ENCODE measurements at regions not wholly inside any gene's neighbourhood (a gene's known extent, or its start where the extent isn't known, plus 50 kb on each side); places are given as distances from the start of the nearest gene placed in this dataset.
"Not testable (repeated sequence)": the region's sequence is repeated elsewhere in the genome, so short reads cannot be mapped to it uniquely, and the experiment has no call there.

DNA sequence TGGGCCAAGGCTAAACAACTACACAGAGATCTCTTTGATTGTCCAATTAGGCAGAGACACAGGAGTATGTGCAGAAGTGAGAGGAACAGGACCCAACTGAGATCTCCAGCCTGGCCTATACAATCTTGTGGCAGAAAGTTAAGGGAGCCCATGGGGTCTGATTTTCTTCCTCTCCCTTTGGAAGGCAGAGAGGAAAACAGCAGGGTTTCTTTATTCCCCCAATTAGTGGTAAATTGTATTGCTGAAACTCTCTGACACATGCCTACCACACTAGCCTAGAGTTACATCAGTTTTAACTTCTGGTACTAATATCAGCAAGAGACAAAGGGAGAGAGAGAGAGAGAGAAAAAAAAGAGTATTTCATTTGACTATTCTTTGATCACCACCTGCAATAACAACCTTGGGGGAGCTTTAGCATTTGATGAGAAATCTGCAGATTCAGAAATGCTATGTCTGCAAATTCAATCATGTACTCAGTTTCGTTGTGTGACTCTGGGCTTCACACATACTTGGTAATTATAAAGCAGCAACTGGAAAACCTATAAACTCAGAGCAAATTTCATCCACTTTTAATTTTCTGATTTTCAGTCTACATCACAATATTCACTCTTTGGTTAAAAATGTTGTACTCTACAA is 260.3 kb upstream of the SPTLC3 start:
- no peak overlapping the region for H2AFZ ChIP-seq (ENCODE audit: low read length)
- no peak for DNase-seq
- H3K4me3 ChIP-seq (ENCODE audit: low read length), result no peak overlapping the region
- H3K4me1 ChIP-seq (ENCODE audit: low read length), result no peaks in the 10 kb centered on the region
- no peaks in the 10 kb centered on the region for H3K79me2 ChIP-seq (ENCODE audit: low read length)
- H3K9ac ChIP-seq (ENCODE audit: low read length), result no peak overlapping the region
- no peaks in the 10 kb centered on the region for H3K27me3 ChIP-seq (ENCODE audit: low read length)
- H3K9me3 ChIP-seq (ENCODE audit: low read length), result 0 out of 2 replicates have a peak, but pooled peaks cover 3% of the 10 kb centered on the region
- no peak overlapping the region for H3K4me2 ChIP-seq (ENCODE audit: low read depth, low read length, poor library complexity, severe bottlenecking)
- no peaks in the 10 kb centered on the region for H4K20me1 ChIP-seq (ENCODE audit: insufficient read depth, low read depth, low read length)
- H3K36me3 ChIP-seq (ENCODE audit: insufficient read depth, low read length), result no peaks in the 10 kb centered on the region
- H3K27ac ChIP-seq (ENCODE audit: low read length), result no peak overlapping the region
- H3K9me2 ChIP-seq (replicated peaks; ENCODE audit: insufficient read depth, low read length), result no peaks in the 10 kb centered on the region

DNA sequence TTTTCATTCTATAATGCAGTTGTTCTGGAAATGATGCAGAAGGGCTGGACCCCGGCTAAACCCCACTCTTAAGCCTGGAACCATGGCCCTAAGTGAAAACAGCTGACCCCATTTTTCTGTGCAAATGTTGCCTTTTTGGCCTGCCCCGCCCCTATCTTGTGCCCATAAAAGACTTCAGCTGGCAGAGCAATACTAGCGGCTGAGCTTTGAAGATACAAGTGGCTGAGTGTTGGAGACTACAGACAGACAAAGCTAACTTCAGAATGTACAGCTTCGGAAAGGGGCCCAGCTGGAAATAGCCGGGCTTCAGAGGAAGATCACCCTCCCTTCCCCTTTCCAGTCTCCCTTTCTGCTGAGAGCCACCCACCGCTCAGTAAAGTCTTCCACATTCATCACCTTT is 258.6 kb upstream of the SPTLC3 start:
- Histone ChIP-seq H3K4me1 (ENCODE audit: low read length) (no peaks in the 10 kb centered on the region), H3K79me2 (ENCODE audit: low read length) (no peaks in the 10 kb centered on the region), H3K9me3 (ENCODE audit: low read length) (0 out of 2 replicates have a peak, but pooled peaks cover 3% of the 10 kb centered on the region), H3K9me2 (replicated peaks; ENCODE audit: insufficient read depth, low read length) (no peaks in the 10 kb centered on the region), H4K20me1 (ENCODE audit: insufficient read depth, low read depth, low read length) (no peaks in the 10 kb centered on the region), H3K27me3 (ENCODE audit: low read length) (no peaks in the 10 kb centered on the region), H3K36me3 (ENCODE audit: insufficient read depth, low read length) (no peaks in the 10 kb centered on the region), H2AFZ (ENCODE audit: low read length) (no peak overlapping the region), H3K27ac (ENCODE audit: low read length) (no peak overlapping the region), H3K4me3 (ENCODE audit: low read length) (no peak overlapping the region), H3K9ac (ENCODE audit: low read length) (no peak overlapping the region), H3K4me2 (ENCODE audit: low read depth, low read length, poor library complexity, severe bottlenecking) (no peak overlapping the region)
- DNase-seq, result no peak

DNA sequence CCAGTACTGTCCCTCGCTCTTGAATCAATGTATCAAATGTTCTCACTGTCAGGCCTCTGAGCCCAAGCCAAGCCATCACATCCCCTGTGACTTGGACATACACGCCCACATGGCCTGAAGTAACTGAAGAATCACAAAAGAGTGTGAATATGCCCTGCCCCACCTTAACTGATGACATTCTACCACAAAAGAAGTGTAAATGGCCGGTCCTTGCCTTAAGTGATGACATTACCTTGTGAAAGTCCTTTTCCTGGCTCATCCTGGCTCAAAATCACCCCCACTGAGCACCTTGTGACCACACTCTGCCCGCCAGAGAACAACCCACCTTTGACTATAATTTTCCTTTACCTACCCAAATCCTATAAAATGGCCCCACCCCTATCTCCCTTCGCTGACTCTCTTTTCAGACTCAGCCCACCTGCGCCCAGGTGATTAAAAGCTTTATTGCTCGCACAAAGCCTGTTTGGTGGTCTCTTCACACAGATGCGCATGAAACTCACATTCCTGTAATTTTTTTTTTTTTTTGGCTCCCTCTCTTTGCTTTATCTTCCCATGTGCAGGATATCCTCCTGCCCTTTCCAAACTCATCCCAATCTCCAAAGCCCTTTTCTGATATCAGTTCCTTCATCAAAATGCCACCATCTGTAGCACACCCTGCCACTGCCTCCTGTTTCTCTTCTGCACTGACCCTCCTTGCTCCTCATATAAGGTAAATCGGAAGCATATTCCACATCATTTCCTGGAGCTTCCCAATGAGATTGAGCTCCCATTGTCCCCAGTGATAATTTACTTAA is 255.7 kb upstream of the SPTLC3 start:
- DNase-seq; H3K4me2 ChIP-seq (ENCODE audit: low read depth, low read length, poor library complexity, severe bottlenecking); H2AFZ ChIP-seq (ENCODE audit: low read length); H3K4me1 ChIP-seq (ENCODE audit: low read length); H4K20me1 ChIP-seq (ENCODE audit: insufficient read depth, low read depth, low read length); H3K79me2 ChIP-seq (ENCODE audit: low read length); H3K27me3 ChIP-seq (ENCODE audit: low read length); H3K4me3 ChIP-seq (ENCODE audit: low read length); H3K36me3 ChIP-seq (ENCODE audit: insufficient read depth, low read length); H3K9me2 ChIP-seq (replicated peaks; ENCODE audit: insufficient read depth, low read length); H3K9me3 ChIP-seq (ENCODE audit: low read length); H3K9ac ChIP-seq (ENCODE audit: low read length); H3K27ac ChIP-seq (ENCODE audit: low read length): not testable (repeated sequence)

DNA sequence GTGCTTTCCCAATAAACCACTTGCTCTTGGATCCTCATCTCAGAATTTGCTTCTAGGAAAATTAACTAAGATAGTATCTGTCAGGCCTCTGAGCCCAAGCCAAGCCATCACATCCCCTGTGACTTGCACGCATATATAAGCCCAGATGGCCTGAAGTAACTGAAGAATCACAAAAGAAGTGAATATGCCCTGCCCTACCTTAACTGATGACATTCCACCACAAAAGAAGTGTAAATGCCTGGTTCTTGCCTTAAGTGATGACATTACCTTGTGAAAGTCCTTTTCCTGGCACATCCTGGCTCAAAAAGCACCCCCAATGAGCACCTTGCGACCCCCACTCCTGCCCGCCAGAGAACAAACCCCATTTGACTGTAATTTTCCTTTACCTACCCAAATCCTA is 255.0 kb upstream of the SPTLC3 start:
- DNase-seq; H3K4me2 ChIP-seq (ENCODE audit: low read depth, low read length, poor library complexity, severe bottlenecking): not testable (repeated sequence)

DNA sequence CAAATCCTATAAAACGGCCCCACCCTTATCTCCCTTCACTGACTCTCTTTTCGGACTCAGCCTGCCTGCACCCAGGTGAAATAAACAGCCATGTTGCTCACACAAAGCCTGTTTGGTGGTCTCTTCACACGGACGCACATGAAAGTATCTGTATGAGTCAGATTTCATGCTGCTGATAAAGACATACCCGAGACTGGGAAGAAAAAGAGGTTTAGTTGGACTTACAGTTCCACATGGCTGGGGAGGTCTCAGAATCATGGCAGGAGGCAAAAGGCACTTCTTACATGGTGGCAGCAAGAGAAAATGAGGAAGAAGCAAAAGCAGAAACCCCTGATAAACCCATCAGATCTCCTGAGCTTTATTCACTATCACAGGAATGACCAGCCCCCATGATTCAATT is 249.3 kb upstream of the SPTLC3 start:
- not testable (repeated sequence) for H3K4me2 ChIP-seq (ENCODE audit: low read depth, low read length, poor library complexity, severe bottlenecking); H3K9me2 ChIP-seq (replicated peaks; ENCODE audit: insufficient read depth, low read length); H3K4me3 ChIP-seq (ENCODE audit: low read length); H3K27me3 ChIP-seq (ENCODE audit: low read length); H3K9me3 ChIP-seq (ENCODE audit: low read length); DNase-seq; H3K4me1 ChIP-seq (ENCODE audit: low read length); H3K9ac ChIP-seq (ENCODE audit: low read length); H4K20me1 ChIP-seq (ENCODE audit: insufficient read depth, low read depth, low read length); H2AFZ ChIP-seq (ENCODE audit: low read length); H3K36me3 ChIP-seq (ENCODE audit: insufficient read depth, low read length); H3K79me2 ChIP-seq (ENCODE audit: low read length); H3K27ac ChIP-seq (ENCODE audit: low read length)

More for the DNA sequence above, 255.0 kb upstream of the SPTLC3 start:
- not testable (repeated sequence) for H3K36me3 ChIP-seq (ENCODE audit: insufficient read depth, low read length); H2AFZ ChIP-seq (ENCODE audit: low read length); H3K4me1 ChIP-seq (ENCODE audit: low read length); H3K4me3 ChIP-seq (ENCODE audit: low read length); H3K79me2 ChIP-seq (ENCODE audit: low read length); H3K9me2 ChIP-seq (replicated peaks; ENCODE audit: insufficient read depth, low read length); H4K20me1 ChIP-seq (ENCODE audit: insufficient read depth, low read depth, low read length); H3K9ac ChIP-seq (ENCODE audit: low read length); H3K27me3 ChIP-seq (ENCODE audit: low read length); H3K27ac ChIP-seq (ENCODE audit: low read length); H3K9me3 ChIP-seq (ENCODE audit: low read length)

DNA sequence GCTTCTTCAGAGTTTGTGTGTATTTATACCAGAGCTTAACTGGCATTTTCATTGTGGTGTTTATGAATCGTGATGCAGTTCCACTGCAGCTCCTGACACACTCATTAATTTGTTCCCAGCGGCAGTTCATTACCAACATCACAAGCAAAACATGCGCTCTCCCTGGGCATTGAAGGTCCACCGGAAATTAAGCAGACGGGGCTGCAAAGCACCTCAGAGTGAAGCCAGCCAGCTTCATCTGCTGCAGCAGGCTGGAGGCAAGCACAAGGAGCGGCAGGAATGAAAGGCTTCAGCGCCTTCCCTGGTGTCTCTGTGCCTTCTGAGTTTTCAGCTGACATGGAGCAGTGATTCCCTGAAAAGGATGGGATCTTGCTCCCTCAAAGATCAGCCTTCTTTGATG is 246.0 kb upstream of the SPTLC3 start:
- no peak overlapping the region for H3K4me3 ChIP-seq (ENCODE audit: low read length)
- no peaks in the 10 kb centered on the region for H3K36me3 ChIP-seq (ENCODE audit: insufficient read depth, low read length)
- H3K9me3 ChIP-seq (ENCODE audit: low read length), result no peaks in the 10 kb centered on the region
- H4K20me1 ChIP-seq (ENCODE audit: insufficient read depth, low read depth, low read length), result no peaks in the 10 kb centered on the region
- H3K4me1 ChIP-seq (ENCODE audit: low read length), result no peaks in the 10 kb centered on the region
- H3K9me2 ChIP-seq (replicated peaks; ENCODE audit: insufficient read depth, low read length), result no peaks in the 10 kb centered on the region
- no peak overlapping the region for H2AFZ ChIP-seq (ENCODE audit: low read length)
- H3K9ac ChIP-seq (ENCODE audit: low read length), result no peak overlapping the region
- H3K79me2 ChIP-seq (ENCODE audit: low read length), result no peaks in the 10 kb centered on the region
- no peak overlapping the region for H3K27ac ChIP-seq (ENCODE audit: low read length)
- no peaks in the 10 kb centered on the region for H3K27me3 ChIP-seq (ENCODE audit: low read length)
- H3K4me2 ChIP-seq (ENCODE audit: low read depth, low read length, poor library complexity, severe bottlenecking), result no peak overlapping the region
- DNase-seq, result no peak

DNA sequence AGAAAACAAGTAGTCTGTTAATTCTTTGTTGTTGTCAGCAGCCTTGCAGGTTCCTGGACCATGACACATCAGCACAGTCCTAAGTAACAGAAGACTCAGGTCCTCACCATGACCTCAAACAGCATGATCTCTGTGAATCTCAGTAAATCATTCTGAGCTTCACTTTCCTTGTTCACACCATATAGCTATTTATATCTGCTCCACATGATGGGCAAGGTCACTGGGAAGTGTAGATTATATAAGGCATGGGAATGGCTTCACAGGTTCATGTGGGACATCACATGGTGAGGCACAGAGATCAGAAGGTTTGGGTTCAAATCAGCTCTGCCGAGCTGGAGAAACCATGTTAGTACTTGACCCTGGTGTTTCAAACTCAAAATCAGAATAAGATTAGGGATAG is 245.4 kb upstream of the SPTLC3 start:
- no peak overlapping the region for H2AFZ ChIP-seq (ENCODE audit: low read length)
- H3K9me3 ChIP-seq (ENCODE audit: low read length), result no peaks in the 10 kb centered on the region; the same call in 1 of the 2 replicates
- no peaks in the 10 kb centered on the region for H3K9me2 ChIP-seq (replicated peaks; ENCODE audit: insufficient read depth, low read length)
- H3K27me3 ChIP-seq (ENCODE audit: low read length), result no peaks in the 10 kb centered on the region
- DNase-seq, result no peak
- no peaks in the 10 kb centered on the region for H3K36me3 ChIP-seq (ENCODE audit: insufficient read depth, low read length)
- no peak overlapping the region for H3K4me3 ChIP-seq (ENCODE audit: low read length)
- no peak overlapping the region for H3K9ac ChIP-seq (ENCODE audit: low read length)
- no peak overlapping the region for H3K4me2 ChIP-seq (ENCODE audit: low read depth, low read length, poor library complexity, severe bottlenecking)
- H3K4me1 ChIP-seq (ENCODE audit: low read length), result no peaks in the 10 kb centered on the region
- no peak overlapping the region for H3K27ac ChIP-seq (ENCODE audit: low read length)
- H3K79me2 ChIP-seq (ENCODE audit: low read length), result no peaks in the 10 kb centered on the region
- H4K20me1 ChIP-seq (ENCODE audit: insufficient read depth, low read depth, low read length), result no peaks in the 10 kb centered on the region

DNA sequence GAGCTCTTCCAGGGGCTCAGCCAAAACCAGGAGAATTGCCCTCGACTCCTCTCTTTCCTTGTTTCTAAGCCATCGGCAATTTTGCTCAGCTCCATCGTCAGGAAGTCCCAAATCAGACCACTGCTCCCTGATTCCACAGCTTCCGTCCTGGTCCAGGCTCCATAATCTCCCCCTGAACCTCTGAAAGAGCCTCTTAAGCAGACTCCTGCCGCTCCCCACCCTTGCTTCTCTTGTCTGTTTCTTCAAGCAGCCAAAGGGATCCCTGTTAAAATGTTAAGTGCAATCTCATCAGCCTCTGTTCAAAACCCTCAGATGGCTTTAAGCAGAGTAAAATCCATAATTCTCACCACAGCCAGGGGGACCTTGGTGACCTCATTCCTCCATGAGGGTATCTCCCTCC is 244.7 kb upstream of the SPTLC3 start:
- no peak overlapping the region for H3K4me2 ChIP-seq (ENCODE audit: low read depth, low read length, poor library complexity, severe bottlenecking)
- no peak for DNase-seq
- no peaks in the 10 kb centered on the region; the same call in 1 of the 2 replicates for H3K9me3 ChIP-seq (ENCODE audit: low read length)
- H3K79me2 ChIP-seq (ENCODE audit: low read length), result no peaks in the 10 kb centered on the region
- H3K36me3 ChIP-seq (ENCODE audit: insufficient read depth, low read length), result no peaks in the 10 kb centered on the region
- H3K9me2 ChIP-seq (replicated peaks; ENCODE audit: insufficient read depth, low read length), result no peaks in the 10 kb centered on the region
- no peak overlapping the region for H3K4me3 ChIP-seq (ENCODE audit: low read length)
- H2AFZ ChIP-seq (ENCODE audit: low read length), result no peak overlapping the region
- no peaks in the 10 kb centered on the region for H3K27me3 ChIP-seq (ENCODE audit: low read length)
- no peak overlapping the region for H3K9ac ChIP-seq (ENCODE audit: low read length)
- no peak overlapping the region for H3K27ac ChIP-seq (ENCODE audit: low read length)
- H4K20me1 ChIP-seq (ENCODE audit: insufficient read depth, low read depth, low read length), result no peaks in the 10 kb centered on the region
- H3K4me1 ChIP-seq (ENCODE audit: low read length), result no peaks in the 10 kb centered on the region
